Hepatocyte (in vitro differentiated cells): ENCODE measurements at regions not wholly inside any gene's neighbourhood (a gene's known extent, or its start where the extent isn't known, plus 50 kb on each side); places are given as distances from the start of the nearest gene placed in this dataset.

Experiments used
- DNase-seq: peaks from one replicate; pipeline ENCODE4 v3.0.0-alpha.2; 2016; ENCODE audit warnings: low spot score
- H2AFZ ChIP-seq: fragments of 200-600 bp; sonication (generic); 2 replicates; pipeline ENCODE4 v1.6.0; 2016; ENCODE audit warnings: antibody characterized with exemption, mild to moderate bottlenecking
- H3K27ac ChIP-seq: fragments of 200-600 bp; sonication (generic); 2 replicates; pipeline ENCODE4 v1.5.1; 2016; ENCODE audit warnings: mild to moderate bottlenecking
- H3K27me3 ChIP-seq: fragments of 200-600 bp; sonication (generic); 2 replicates; pipeline ENCODE4 v1.6.1; 2016
- H3K36me3 ChIP-seq: fragments of 200-600 bp; sonication (generic); replicated peaks from 2 replicates; pipeline ENCODE4 v1.5.1; 2016; ENCODE audit warnings: low read depth; ENCODE audit not compliant: insufficient read depth
- H3K4me1 ChIP-seq: fragments of 200-600 bp; sonication (generic); 2 replicates; pipeline ENCODE4 v1.5.1; 2016; ENCODE audit warnings: mild to moderate bottlenecking, moderate library complexity; ENCODE audit not compliant: insufficient read depth
- H3K4me2 ChIP-seq: fragments of 200-600 bp; sonication (generic); 2 replicates; pipeline ENCODE4 v1.6.0; 2016
- H3K4me3 ChIP-seq: fragments of 200-600 bp; sonication (generic); 2 replicates; pipeline ENCODE4 v1.5.1; 2016; ENCODE audit warnings: mild to moderate bottlenecking
- H3K79me2 ChIP-seq: fragments of 200-600 bp; sonication (generic); 2 replicates; pipeline ENCODE4 v1.6.0; 2017; ENCODE audit warnings: mild to moderate bottlenecking
- H3K9me2 ChIP-seq: fragments of 200-600 bp; sonication (generic); replicated peaks from 2 replicates; pipeline ENCODE4 v1.6.0; 2017; ENCODE audit warnings: mild to moderate bottlenecking; ENCODE audit not compliant: insufficient read depth
- H3K9me3 ChIP-seq: fragments of 200-600 bp; sonication (generic); 2 replicates; pipeline ENCODE4 v1.5.1; 2016; ENCODE audit warnings: low read depth, mild to moderate bottlenecking
- H4K20me1 ChIP-seq: fragments of 200-600 bp; sonication (generic); 2 replicates; pipeline ENCODE4 v1.6.0; 2016; ENCODE audit warnings: mild to moderate bottlenecking; ENCODE audit not compliant: insufficient read depth, poor library complexity, severe bottlenecking
- EZH2 ChIP-seq: fragments of 200-600 bp; sonication (generic); IDR thresholded peaks from 2 replicates; pipeline ENCODE4 v1.6.1; 2016; ENCODE audit warnings: antibody characterized with exemption, mild to moderate bottlenecking, borderline replicate concordance
- EZH2phosphoT487 ChIP-seq: fragments of 200-600 bp; sonication (generic); IDR thresholded peaks from one replicate; pipeline ENCODE4 v1.6.1; 2018; ENCODE audit warnings: antibody characterized with exemption, mild to moderate bottlenecking, low read depth, moderate library complexity; ENCODE audit not compliant: unreplicated experiment, severe bottlenecking
- WGBS: methylation state at CpG from one replicate; pipeline ENCODE4 v1.1.6; 2016; ENCODE audit warnings: low lambda C conversion rate; ENCODE audit errors: missing lambda C conversion rate; 5-methylcytosine and 5-hydroxymethylcytosine counted together
- TF ChIP-seq, protein P1 (sequence below): fragments of 200-600 bp; sonication (generic); IDR thresholded peaks from 2 replicates; pipeline ENCODE4 v1.5.1; 2016; ENCODE audit warnings: antibody characterized with exemption, mild to moderate bottlenecking; ENCODE audit not compliant: poor library complexity

DNA sequence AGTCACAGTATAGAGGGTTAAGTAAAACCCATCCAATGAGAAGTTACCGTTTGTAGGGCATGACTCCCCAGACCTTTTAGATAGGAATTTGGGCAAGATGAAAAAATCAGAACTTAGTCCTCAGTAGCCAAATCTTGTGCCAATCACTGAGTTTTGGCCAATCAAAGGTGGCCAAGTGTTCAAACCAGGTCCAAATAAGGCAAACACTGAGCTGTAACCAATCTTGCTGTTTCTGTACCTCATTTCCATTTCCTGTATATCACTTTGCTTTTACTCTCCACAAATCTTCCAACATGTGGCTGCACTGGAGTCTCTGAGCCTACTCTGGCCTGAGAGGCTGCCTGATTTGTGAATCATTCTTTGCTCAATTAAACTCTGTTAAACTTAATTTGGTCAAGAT lies 81.8 kb upstream of the GPR6 start:
- H3K4me2 ChIP-seq: no peak overlapping the region
- no peaks in the 10 kb centered on the region for H4K20me1 ChIP-seq
- H3K36me3 ChIP-seq: no peaks in the 10 kb centered on the region
- peaks cover 5% of the 10 kb centered on the region for H3K4me1 ChIP-seq
- H3K9me3 ChIP-seq: no peaks in the 10 kb centered on the region
- TF ChIP-seq EZH2phosphoT487 (no peak), EZH2 (no peak)
- TF ChIP-seq, protein P1, sequence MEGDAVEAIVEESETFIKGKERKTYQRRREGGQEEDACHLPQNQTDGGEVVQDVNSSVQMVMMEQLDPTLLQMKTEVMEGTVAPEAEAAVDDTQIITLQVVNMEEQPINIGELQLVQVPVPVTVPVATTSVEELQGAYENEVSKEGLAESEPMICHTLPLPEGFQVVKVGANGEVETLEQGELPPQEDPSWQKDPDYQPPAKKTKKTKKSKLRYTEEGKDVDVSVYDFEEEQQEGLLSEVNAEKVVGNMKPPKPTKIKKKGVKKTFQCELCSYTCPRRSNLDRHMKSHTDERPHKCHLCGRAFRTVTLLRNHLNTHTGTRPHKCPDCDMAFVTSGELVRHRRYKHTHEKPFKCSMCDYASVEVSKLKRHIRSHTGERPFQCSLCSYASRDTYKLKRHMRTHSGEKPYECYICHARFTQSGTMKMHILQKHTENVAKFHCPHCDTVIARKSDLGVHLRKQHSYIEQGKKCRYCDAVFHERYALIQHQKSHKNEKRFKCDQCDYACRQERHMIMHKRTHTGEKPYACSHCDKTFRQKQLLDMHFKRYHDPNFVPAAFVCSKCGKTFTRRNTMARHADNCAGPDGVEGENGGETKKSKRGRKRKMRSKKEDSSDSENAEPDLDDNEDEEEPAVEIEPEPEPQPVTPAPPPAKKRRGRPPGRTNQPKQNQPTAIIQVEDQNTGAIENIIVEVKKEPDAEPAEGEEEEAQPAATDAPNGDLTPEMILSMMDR: no peak
- no peak overlapping the region for H3K4me3 ChIP-seq
- no peak for DNase-seq
- no peaks in the 10 kb centered on the region for H3K9me2 ChIP-seq
- no peak overlapping the region for H3K27ac ChIP-seq
- no peak overlapping the region for H2AFZ ChIP-seq
- no peaks in the 10 kb centered on the region for H3K27me3 ChIP-seq
- WGBS: 86% methylated on average over 1 of the region's 1 CpG
- H3K79me2 ChIP-seq: no peaks in the 10 kb centered on the region

DNA sequence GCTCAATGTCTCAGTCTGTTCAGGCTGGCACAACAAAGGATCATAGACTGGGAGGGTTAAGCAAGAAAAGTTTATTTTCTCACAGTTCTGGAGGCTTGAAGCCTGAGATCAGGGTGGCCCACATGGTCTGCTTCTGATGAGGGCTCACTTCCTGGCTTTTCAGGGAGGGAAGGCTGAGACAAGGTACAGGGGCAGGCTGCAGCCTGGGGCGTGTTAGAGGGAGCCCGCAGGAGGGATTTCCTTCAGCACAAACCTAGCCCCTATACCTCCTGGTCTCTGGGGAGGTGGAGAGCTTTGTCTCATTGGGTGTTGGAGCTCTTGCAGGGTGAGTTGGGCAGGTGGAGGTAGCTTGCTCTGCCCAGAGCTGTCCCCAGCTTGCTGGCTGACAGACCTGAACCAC lies 81.1 kb upstream of the GPR6 start:
- TF ChIP-seq EZH2phosphoT487 (no peak), EZH2 (no peak)
- TF ChIP-seq, protein P1: no peak
- 95% methylated on average over 2 of the region's 2 CpGs for WGBS
- no peaks in the 10 kb centered on the region for H3K27me3 ChIP-seq
- no peaks in the 10 kb centered on the region for H3K9me3 ChIP-seq
- H3K79me2 ChIP-seq: no peaks in the 10 kb centered on the region
- DNase-seq: no peak
- H3K4me2 ChIP-seq: no peak overlapping the region
- no peaks in the 10 kb centered on the region for H4K20me1 ChIP-seq
- H3K27ac ChIP-seq: no peak overlapping the region
- H3K9me2 ChIP-seq: no peaks in the 10 kb centered on the region
- H3K4me3 ChIP-seq: no peak overlapping the region
- H3K36me3 ChIP-seq: no peaks in the 10 kb centered on the region
- no peak overlapping the region for H2AFZ ChIP-seq
- peaks cover 5% of the 10 kb centered on the region for H3K4me1 ChIP-seq

DNA sequence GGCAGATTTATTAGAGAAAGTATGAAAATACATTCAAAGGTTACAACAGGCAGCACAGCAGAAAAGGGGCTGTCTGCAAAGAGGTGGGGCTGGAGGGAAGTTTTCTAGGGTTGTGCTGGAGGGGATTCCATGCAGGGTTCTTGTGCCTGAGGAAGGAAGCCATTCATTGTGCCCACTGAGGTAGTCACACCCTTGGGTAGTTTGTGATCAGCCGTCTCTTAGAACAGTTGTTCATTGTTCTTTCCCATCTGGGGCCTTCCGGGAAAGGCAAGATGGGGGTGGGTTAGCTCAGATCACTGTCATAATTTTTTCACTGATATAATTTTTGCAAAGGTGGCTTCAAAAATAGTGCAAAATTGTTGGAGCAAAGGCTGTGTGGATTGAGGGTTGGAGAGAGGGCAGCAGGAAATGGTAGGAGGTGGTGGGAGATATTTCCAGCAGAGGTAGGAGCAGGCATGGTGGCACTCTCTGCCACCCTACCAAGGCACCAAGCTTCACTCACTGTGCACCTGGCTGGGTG lies 80.5 kb upstream of the GPR6 start:
- no peaks in the 10 kb centered on the region for H3K9me3 ChIP-seq
- H3K27me3 ChIP-seq: no peaks in the 10 kb centered on the region
- H3K9me2 ChIP-seq: no peaks in the 10 kb centered on the region
- H3K4me2 ChIP-seq: no peak overlapping the region
- no peak overlapping the region for H3K4me3 ChIP-seq
- no peak overlapping the region for H2AFZ ChIP-seq
- H3K36me3 ChIP-seq: no peaks in the 10 kb centered on the region
- DNase-seq: no peak
- TF ChIP-seq, protein P1: no peak
- TF ChIP-seq EZH2phosphoT487: no peak
- no peak for TF ChIP-seq EZH2
- no peak overlapping the region for H3K27ac ChIP-seq
- H4K20me1 ChIP-seq: no peaks in the 10 kb centered on the region
- no peaks in the 10 kb centered on the region for H3K79me2 ChIP-seq
- WGBS: 84% methylated on average over 2 of the region's 2 CpGs
- peaks cover 2% of the 10 kb centered on the region for H3K4me1 ChIP-seq

DNA sequence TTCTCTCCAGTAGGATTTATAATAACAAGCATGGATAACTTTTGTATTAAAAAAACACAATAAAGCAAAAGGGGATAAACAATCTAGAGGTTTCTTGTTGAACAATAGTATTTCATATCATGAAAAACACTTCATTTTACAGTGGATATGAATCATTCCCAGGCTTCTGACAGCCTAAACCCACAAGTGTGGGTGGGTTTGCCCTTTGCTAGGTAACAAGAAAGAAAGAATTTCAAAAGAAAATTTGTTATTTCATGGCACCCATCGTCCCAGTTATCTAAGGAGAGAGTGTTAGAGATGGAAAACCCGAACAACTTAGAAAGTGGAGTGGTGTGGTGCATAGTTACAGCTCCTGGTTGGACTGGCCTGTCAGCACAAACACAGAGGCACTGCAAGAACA lies 76.1 kb upstream of the GPR6 start:
- no peak for TF ChIP-seq EZH2
- TF ChIP-seq, protein P1: no peak
- TF ChIP-seq EZH2phosphoT487: no peak
- no peak overlapping the region for H3K4me2 ChIP-seq
- no peak overlapping the region for H2AFZ ChIP-seq
- no peaks in the 10 kb centered on the region for H3K4me1 ChIP-seq
- no peak overlapping the region for H3K4me3 ChIP-seq
- DNase-seq: no peak
- no peak overlapping the region for H3K27ac ChIP-seq
- no peaks in the 10 kb centered on the region for H4K20me1 ChIP-seq
- 88% methylated on average over 2 of the region's 2 CpGs for WGBS
- H3K27me3 ChIP-seq: no peaks in the 10 kb centered on the region
- no peaks in the 10 kb centered on the region for H3K9me3 ChIP-seq
- H3K79me2 ChIP-seq: no peaks in the 10 kb centered on the region
- H3K36me3 ChIP-seq: no peaks in the 10 kb centered on the region
- H3K9me2 ChIP-seq: no peaks in the 10 kb centered on the region
